Fibroblast of skin of left biceps (primary cell): ENCODE measurements at regions not wholly inside any gene's neighbourhood (a gene's known extent, or its start where the extent isn't known, plus 50 kb on each side); places are given as distances from the start of the nearest gene placed in this dataset.
"Not testable (repeated sequence)": the region's sequence is repeated elsewhere in the genome, so short reads cannot be mapped to it uniquely, and the experiment has no call there.

Source experiments
- DNase-seq, 2 experiments: peaks; one replicate each; pipeline ENCODE4 v3.0.0-alpha.2; 2013; ENCODE audit warnings: low read depth in 2 of 2

DNA sequence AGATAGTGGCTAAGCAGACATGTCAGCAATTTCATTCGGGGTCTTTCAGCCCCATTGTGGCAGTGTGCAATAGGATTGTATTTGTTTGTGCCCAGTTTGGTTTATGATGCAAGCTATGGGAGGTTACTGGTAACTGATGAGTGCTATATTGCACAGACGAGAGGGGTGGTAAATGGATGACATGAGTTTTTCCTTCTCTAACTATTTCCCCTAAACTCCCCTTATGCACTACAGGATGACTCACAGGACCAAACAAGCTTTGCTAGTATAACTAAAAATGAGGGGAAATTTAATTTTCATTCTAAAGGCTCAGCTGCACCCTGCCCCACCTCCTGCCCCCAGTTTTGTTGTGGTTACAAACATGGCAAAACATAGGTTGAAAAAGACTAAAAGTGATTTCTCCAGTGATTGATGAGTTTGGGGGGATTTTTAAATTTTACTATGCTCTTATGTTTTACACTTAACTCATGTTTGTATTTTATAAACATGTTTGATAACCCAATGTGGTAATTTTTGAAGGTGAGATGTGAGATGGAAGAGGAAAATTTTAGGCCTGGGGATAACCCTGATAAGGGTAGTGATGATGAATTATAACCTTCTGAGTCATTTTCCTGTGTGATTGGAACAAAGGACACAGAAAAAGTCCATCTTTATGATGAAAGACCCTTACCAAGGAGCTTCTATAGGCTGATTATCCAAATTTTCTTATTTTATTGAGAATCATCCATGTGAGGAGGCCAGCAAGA is 60.8 kb upstream of the NAMPT start:
- DNase-seq, result no peak

- no peak for DNase-seq
Observed at GRCh38 chr7:106344861-106345260, 60.1 kb upstream of the NAMPT start.

GRCh38 chr7:106344211-106344610 is 59.4 kb upstream of the NAMPT start:
- DNase-seq, result no peak

DNA sequence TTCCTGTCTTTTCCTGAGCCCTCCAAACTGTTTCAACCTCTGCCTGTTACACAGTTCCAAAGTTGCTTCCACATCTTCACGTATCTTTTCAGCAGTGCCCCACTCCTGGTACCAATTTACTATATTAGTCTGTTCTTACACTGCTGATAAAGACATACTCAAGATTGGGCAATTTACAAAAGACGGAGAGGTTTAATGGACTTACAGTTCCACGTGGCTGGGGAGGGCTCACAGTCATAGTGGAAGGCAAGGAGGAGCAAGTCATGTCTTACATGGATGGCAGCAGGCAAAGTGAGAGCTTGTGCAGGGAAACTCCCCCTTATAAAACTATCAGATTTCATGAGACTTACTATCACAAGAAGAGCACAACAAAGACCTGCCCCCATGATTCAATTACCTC is 57.3 kb upstream of the NAMPT start:
- not testable (repeated sequence) for DNase-seq

DNA sequence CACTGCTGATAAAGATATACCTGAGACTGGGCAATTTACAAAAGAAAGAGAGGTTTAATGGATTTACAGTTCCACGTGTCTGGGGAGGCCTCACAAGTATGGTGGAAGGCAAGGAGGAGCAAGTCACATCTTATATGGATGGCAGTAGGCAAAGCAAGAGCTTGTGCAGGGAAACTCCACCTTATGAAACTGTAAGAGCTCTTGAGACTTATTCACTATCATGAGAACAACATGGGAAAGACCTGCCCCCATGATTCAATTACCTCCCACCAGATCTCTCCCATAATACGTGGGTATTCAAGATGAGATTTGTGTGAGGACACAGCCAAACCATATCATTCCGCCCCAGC is 55.4 kb upstream of the NAMPT start:
- DNase-seq, result not testable (repeated sequence)

GRCh38 chr7:106339513-106340246 is 54.9 kb upstream of the NAMPT start:
- no peak for DNase-seq

DNA sequence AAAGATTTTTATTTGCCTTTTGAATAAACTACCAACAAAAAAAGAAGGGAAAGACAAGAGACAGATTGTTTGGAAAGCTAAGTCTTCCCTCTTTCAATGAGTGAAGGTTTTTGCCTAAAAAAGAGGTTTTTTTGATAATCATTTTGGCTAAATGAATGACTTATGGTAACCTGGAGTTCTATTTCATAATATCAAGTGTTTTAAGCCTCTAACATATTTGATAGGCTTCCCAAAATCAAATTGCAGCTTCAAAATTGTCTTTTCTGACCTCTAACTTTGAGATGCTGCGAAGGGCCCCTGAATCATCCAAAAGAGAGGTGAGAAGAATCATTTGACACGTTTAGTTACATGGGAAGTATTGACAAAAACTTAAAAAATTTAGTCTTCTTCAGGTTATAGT is 53.0 kb upstream of the NAMPT start:
- no peak for DNase-seq

- DNase-seq, result no peak
Observed at GRCh38 chr7:106335814-106336213, 51.0 kb upstream of the NAMPT start.
